ENCODE measurements at regions not wholly inside any gene's neighbourhood (a gene's known extent, or its start where the extent isn't known, plus 50 kb on each side); places are given as distances from the start of the nearest gene placed in this dataset.

- TF ChIP-seq CTCF (IDR thresholded peaks at IDR 0.05; ENCODE audit: low read depth, low read length), result no peak
- no peak for TF ChIP-seq EZH2phosphoT487 (IDR thresholded peaks at IDR 0.05; ENCODE audit: low read depth)
Measured at GRCh38 chr15:61700803-61701202, 359.4 kb downstream of the VPS13C start.

All from OCI-LY3 (cell line).